OCI-LY1 (cell line): ENCODE measurements at regions not wholly inside any gene's neighbourhood (a gene's known extent, or its start where the extent isn't known, plus 50 kb on each side); places are given as distances from the start of the nearest gene placed in this dataset.

Source experiments
- H2AFZ ChIP-seq: fragments of 200-600 bp; sonication (generic), shearing (Covaris generic); 2 replicates; pipeline ENCODE4 v1.6.0; 2014; ENCODE audit warnings: antibody characterized with exemption, mild to moderate bottlenecking, low read length
- H3F3A ChIP-seq: fragments of 200-600 bp; sonication (generic), shearing (Covaris generic); 2 replicates; pipeline ENCODE4 v1.6.0; 2014; ENCODE audit warnings: mild to moderate bottlenecking, antibody characterized with exemption, low read length, moderate library complexity; ENCODE audit not compliant: insufficient read depth
- H3K27ac ChIP-seq: fragments of 200-600 bp; sonication (generic); 2 replicates; pipeline ENCODE4 v1.5.1; 2014; ENCODE audit warnings: low read length, mixed run types, mild to moderate bottlenecking, low read depth; ENCODE audit not compliant: poor library complexity, severe bottlenecking
- H3K27me3 ChIP-seq: fragments of 200-600 bp; sonication (generic); 2 replicates; pipeline ENCODE4 v1.6.0; 2014; ENCODE audit warnings: antibody characterized with exemption, mild to moderate bottlenecking, low read length, moderate library complexity; ENCODE audit not compliant: insufficient read depth
- H3K36me3 ChIP-seq: fragments of 200-600 bp; sonication (generic); 2 replicates; pipeline ENCODE4 v1.6.1; 2014; ENCODE audit warnings: mild to moderate bottlenecking, antibody characterized with exemption, low read length, moderate library complexity, mixed read lengths; ENCODE audit not compliant: insufficient read depth
- H3K4me1 ChIP-seq: fragments of 200-600 bp; sonication (generic); 2 replicates; pipeline ENCODE4 v1.5.1; 2014; ENCODE audit warnings: mild to moderate bottlenecking, low read length, moderate library complexity; ENCODE audit not compliant: insufficient read depth, severe bottlenecking
- H3K4me2 ChIP-seq: fragments of 200-600 bp; sonication (generic), shearing (Covaris generic); 2 replicates; pipeline ENCODE4 v1.6.1; 2014; ENCODE audit warnings: low read length
- H3K4me3 ChIP-seq: fragments of 200-600 bp; sonication (generic); 2 replicates; pipeline ENCODE4 v1.5.1; 2014; ENCODE audit warnings: low read length, low read depth, mild to moderate bottlenecking, mixed read lengths; ENCODE audit not compliant: poor library complexity, severe bottlenecking
- H3K79me2 ChIP-seq: fragments of 200-600 bp; shearing (Covaris generic); 2 replicates; pipeline ENCODE4 v1.6.1; 2016; ENCODE audit warnings: mixed run types, low read length, mixed read lengths; ENCODE audit not compliant: insufficient read depth
- H3K9ac ChIP-seq: fragments of 200-600 bp; sonication (generic), shearing (Covaris generic); 2 replicates; pipeline ENCODE4 v1.6.1; 2014; ENCODE audit warnings: mild to moderate bottlenecking, low read length, mixed read lengths
- H3K9me2 ChIP-seq: fragments of 200-600 bp; sonication (generic), shearing (Covaris generic); 2 replicates; pipeline ENCODE4 v1.6.1; 2014; ENCODE audit warnings: low read depth, mild to moderate bottlenecking, low read length, mixed read lengths
- H3K9me3 ChIP-seq: fragments of 200-600 bp; shearing (Covaris generic); 2 replicates; pipeline ENCODE4 v1.6.1; 2014; ENCODE audit warnings: low read length, mixed read lengths
- H4K20me1 ChIP-seq: fragments of 200-600 bp; sonication (generic), shearing (Covaris generic); 2 replicates; pipeline ENCODE4 v1.6.0; 2016; ENCODE audit warnings: mild to moderate bottlenecking, low read length; ENCODE audit not compliant: insufficient read depth
- EZH2 ChIP-seq: fragments of 200-600 bp; sonication (generic), shearing (Covaris generic); IDR thresholded peaks from 2 replicates; pipeline ENCODE4 v1.8.0; 2017; ENCODE audit warnings: borderline replicate concordance, mixed run types, mild to moderate bottlenecking, antibody characterized with exemption, low read length, moderate library complexity, mixed read lengths
- TF ChIP-seq, protein P1 (sequence below): fragments of 200-600 bp; sonication (generic), shearing (Covaris generic); IDR thresholded peaks from 2 replicates; pipeline ENCODE4 v1.5.1; 2017; ENCODE audit warnings: mild to moderate bottlenecking, antibody characterized with exemption, low read length, moderate library complexity, mixed read lengths

DNA sequence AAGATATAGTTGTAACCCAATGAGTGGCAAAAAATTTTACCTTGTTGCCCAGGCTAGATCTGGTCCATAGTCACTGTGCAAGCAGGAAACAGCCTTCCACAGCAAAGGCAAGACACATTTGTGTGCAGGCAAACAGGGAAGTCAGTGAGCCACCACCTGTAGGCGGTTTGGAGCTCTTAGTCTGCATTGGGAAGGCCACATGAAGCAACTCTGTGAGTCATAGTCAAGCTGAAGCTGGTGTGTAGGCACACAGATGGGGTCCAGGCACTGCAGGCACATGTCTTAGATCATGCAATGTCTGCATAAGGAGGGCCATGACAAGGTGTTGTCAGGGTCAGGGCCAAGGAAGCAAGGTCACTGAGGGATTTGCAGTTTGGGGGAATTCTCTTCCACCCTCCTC is 543.2 kb upstream of the EPHA7 start:
- Histone ChIP-seq H3K4me3 (no peak overlapping the region), H3F3A (no peaks in the 10 kb centered on the region), H3K79me2 (no peaks in the 10 kb centered on the region), H3K9me2 (no peaks in the 10 kb centered on the region), H3K4me1 (no peaks in the 10 kb centered on the region), H2AFZ (no peak overlapping the region), H3K36me3 (no peaks in the 10 kb centered on the region), H3K9me3 (no peaks in the 10 kb centered on the region), H3K4me2 (no peak overlapping the region), H4K20me1 (no peaks in the 10 kb centered on the region), H3K9ac (no peak overlapping the region), H3K27me3 (no peaks in the 10 kb centered on the region), H3K27ac (no peak overlapping the region)
- TF ChIP-seq, protein P1, sequence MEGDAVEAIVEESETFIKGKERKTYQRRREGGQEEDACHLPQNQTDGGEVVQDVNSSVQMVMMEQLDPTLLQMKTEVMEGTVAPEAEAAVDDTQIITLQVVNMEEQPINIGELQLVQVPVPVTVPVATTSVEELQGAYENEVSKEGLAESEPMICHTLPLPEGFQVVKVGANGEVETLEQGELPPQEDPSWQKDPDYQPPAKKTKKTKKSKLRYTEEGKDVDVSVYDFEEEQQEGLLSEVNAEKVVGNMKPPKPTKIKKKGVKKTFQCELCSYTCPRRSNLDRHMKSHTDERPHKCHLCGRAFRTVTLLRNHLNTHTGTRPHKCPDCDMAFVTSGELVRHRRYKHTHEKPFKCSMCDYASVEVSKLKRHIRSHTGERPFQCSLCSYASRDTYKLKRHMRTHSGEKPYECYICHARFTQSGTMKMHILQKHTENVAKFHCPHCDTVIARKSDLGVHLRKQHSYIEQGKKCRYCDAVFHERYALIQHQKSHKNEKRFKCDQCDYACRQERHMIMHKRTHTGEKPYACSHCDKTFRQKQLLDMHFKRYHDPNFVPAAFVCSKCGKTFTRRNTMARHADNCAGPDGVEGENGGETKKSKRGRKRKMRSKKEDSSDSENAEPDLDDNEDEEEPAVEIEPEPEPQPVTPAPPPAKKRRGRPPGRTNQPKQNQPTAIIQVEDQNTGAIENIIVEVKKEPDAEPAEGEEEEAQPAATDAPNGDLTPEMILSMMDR: no peak
- TF ChIP-seq EZH2: no peak

DNA sequence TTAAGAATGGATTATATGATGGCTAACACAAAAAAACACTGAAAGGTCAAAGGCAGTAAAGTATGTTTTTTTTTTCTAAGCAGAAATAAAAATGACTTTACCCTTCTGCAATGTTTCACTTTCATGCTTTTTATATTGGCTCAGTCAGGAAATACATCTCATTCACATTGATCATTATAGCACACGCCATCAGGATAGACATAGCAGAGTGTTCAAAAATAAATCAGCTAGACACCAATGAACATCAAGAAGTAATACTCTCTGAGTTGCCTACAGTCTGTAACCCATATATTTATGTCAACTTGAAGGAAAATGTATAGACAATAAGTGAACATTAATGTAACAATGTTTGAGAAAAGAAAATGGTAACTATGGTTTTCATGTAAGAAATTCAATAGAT is 535.2 kb upstream of the EPHA7 start:
- no peaks in the 10 kb centered on the region for H3K9me2 ChIP-seq
- H4K20me1 ChIP-seq: no peaks in the 10 kb centered on the region
- H3K4me3 ChIP-seq: no peak overlapping the region
- H3K27ac ChIP-seq: no peak overlapping the region
- no peak overlapping the region for H2AFZ ChIP-seq
- TF ChIP-seq, protein P1: no peak
- H3K9ac ChIP-seq: no peak overlapping the region
- H3K79me2 ChIP-seq: no peaks in the 10 kb centered on the region
- no peaks in the 10 kb centered on the region for H3K9me3 ChIP-seq
- H3F3A ChIP-seq: no peaks in the 10 kb centered on the region
- H3K27me3 ChIP-seq: no peaks in the 10 kb centered on the region
- H3K4me2 ChIP-seq: no peak overlapping the region
- no peaks in the 10 kb centered on the region for H3K36me3 ChIP-seq
- H3K4me1 ChIP-seq: no peaks in the 10 kb centered on the region

DNA sequence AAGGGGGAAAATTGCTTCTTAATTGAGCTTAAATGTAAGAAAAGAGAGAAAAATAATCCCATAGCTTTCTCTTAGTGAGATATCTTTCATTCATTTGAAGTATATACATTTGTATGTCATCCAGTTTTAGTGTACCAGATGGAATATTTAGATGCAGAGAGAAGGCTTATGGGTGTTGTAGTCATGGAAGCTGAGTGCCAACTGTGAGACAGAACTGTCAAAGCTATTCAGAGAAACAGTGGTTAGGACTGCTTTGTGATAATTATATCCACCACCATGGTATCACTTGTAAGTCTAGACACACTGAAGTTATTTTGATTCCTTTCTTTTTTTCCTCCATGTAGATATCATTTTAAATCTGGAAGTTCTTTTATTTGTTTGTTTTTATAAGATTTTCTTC is 524.3 kb upstream of the EPHA7 start:
- H3K4me2 ChIP-seq: no peak overlapping the region
- no peak overlapping the region for H2AFZ ChIP-seq
- H3F3A ChIP-seq: no peaks in the 10 kb centered on the region
- no peaks in the 10 kb centered on the region for H3K9me2 ChIP-seq
- no peaks in the 10 kb centered on the region for H3K4me1 ChIP-seq
- TF ChIP-seq, protein P1: no peak
- no peak for TF ChIP-seq EZH2
- no peaks in the 10 kb centered on the region for H3K27me3 ChIP-seq
- no peak overlapping the region for H3K27ac ChIP-seq
- H3K36me3 ChIP-seq: no peaks in the 10 kb centered on the region
- H3K79me2 ChIP-seq: no peaks in the 10 kb centered on the region
- no peaks in the 10 kb centered on the region for H3K9me3 ChIP-seq
- no peaks in the 10 kb centered on the region for H4K20me1 ChIP-seq
- no peak overlapping the region for H3K4me3 ChIP-seq
- H3K9ac ChIP-seq: no peak overlapping the region
